Inflammatory macrophage treated with lipopolysaccharide for 1 hour (primary cell): ENCODE measurements at regions not wholly inside any gene's neighbourhood (a gene's known extent, or its start where the extent isn't known, plus 50 kb on each side); places are given as distances from the start of the nearest gene placed in this dataset.

ENCODE experiments used
- DNase-seq, 2 donors: peaks; one replicate each; pipeline ENCODE4 v3.0.0-alpha.2; 2020 to 2022

GRCh38 chr1:47672622-47673021, 234.8 kb downstream of the FOXD2 start:
- DNase-seq: no peak

GRCh38 chr1:47674189-47674588, 236.3 kb downstream of the FOXD2 start:
- DNase-seq: no peak

GRCh38 chr1:47675047-47675675, 237.3 kb downstream of the FOXD2 start:
- no peak for DNase-seq

GRCh38 chr1:47675721-47676120, 237.9 kb downstream of the FOXD2 start:
- no peak for DNase-seq

GRCh38 chr1:47676311-47677054, 238.6 kb downstream of the FOXD2 start:
- DNase-seq: no peak

GRCh38 chr1:47677241-47677940, 239.5 kb downstream of the FOXD2 start:
- no peak for DNase-seq

- DNase-seq: no peak
Observed at GRCh38 chr1:47678464-47678980, 240.7 kb downstream of the FOXD2 start.

- peak in 1 of 2 donors; percentile 6 for DNase-seq
Observed at GRCh38 chr1:47679301-47679791, 241.5 kb downstream of the FOXD2 start.

GRCh38 chr1:47679826-47680225, 242.0 kb downstream of the FOXD2 start:
- no peak for DNase-seq

GRCh38 chr1:47680815-47681475, 243.1 kb downstream of the FOXD2 start:
- DNase-seq: no peak

GRCh38 chr1:47681735-47682134, 243.9 kb downstream of the FOXD2 start:
- DNase-seq: no peak

GRCh38 chr1:47682198-47682597, 244.4 kb downstream of the FOXD2 start:
- no peak for DNase-seq

- no peak for DNase-seq
Observed at GRCh38 chr1:47682786-47683350, 245.0 kb downstream of the FOXD2 start.

GRCh38 chr1:47683401-47683800, 245.6 kb downstream of the FOXD2 start:
- DNase-seq: no peak

GRCh38 chr1:47684518-47684917, 246.7 kb downstream of the FOXD2 start:
- no peak for DNase-seq

GRCh38 chr1:47684964-47685762, 247.3 kb downstream of the FOXD2 start:
- DNase-seq: no peak

- DNase-seq: no peak
Observed at GRCh38 chr1:47685763-47686066, 247.9 kb downstream of the FOXD2 start.

- no peak for DNase-seq
Observed at GRCh38 chr1:47686731-47687630, 249.1 kb downstream of the FOXD2 start.

- no peak for DNase-seq
Observed at GRCh38 chr1:47687631-47688460, 250.0 kb downstream of the FOXD2 start.
